ENCODE measurements at regions not wholly inside any gene's neighbourhood (a gene's known extent, or its start where the extent isn't known, plus 50 kb on each side); places are given as distances from the start of the nearest gene placed in this dataset.

DNA sequence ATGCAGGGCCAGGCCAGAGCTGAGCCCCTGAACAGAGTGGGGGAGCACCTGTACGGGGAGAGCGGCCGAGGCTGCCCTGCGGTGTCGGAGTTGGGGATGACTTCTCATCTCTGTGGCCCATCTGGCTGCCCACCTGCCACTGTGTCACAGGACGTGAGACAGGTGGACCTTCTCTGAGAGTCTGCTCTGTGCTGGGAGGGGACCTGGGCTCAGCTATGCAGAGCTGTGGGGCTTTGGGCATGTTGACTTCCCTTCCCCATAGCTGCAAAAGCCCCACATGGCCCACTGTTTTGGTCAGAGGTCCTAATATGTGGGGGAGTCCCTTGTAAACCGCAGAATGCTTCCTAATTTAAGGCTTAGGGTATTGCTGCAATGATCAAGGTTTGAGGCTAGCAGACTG, 68.0 kb upstream of the TRPM1 start:
- TF ChIP-seq CTCF (IDR thresholded peaks at IDR 0.05), result no peak

- TF ChIP-seq CTCF (IDR thresholded peaks at IDR 0.05), result no peak
Measured at GRCh38 chr15:31171731-31172130, 70.2 kb upstream of the TRPM1 start.

DNA sequence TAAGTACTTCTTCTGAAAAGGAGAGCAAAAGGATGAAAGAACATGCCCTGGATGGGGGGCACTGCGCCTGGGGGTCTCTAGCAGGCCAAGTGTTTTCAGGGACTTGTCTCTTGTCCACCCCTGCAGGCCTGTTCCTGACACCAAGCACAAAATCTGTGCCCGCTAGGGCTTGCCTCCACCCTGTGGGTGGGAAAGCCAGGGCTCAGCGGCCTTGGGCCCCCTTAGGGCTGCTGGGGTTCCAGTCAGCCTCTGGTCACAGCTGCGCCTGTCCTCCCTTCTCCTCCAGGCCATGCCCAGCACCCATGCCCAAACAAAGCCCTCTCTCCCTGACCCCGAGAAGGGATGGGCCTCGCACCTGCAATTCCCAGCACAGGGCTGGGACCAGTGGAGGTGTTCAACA, 71.1 kb upstream of the TRPM1 start:
- TF ChIP-seq CTCF (IDR thresholded peaks at IDR 0.05), result no peak

GRCh38 chr15:31173790-31174450, 72.4 kb upstream of the TRPM1 start:
- no peak for TF ChIP-seq CTCF (IDR thresholded peaks at IDR 0.05)

GRCh38 chr15:31175484-31175883, 74.0 kb upstream of the TRPM1 start:
- TF ChIP-seq CTCF (IDR thresholded peaks at IDR 0.05), result no peak

DNA sequence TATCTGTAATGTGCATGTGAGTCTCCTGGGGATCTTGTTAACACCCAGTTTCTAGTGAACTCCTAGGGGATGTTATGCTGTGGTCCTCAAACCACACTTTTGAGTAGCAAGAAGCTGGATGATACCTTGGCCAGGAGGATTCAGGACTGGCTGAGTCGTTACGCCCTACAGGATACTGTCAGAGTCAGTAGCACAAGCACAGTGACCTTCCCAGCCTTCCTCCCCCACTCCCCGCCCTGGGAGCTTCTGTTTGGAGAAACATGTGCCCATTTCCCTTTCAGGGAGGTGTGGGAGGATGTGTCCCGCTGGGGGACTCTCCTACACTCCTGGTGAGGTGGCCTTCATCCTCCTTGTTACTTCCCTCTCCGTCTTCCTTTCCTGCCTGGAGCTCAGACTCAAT, 76.4 kb upstream of the TRPM1 start:
- no peak for TF ChIP-seq CTCF (IDR thresholded peaks at IDR 0.05)

DNA sequence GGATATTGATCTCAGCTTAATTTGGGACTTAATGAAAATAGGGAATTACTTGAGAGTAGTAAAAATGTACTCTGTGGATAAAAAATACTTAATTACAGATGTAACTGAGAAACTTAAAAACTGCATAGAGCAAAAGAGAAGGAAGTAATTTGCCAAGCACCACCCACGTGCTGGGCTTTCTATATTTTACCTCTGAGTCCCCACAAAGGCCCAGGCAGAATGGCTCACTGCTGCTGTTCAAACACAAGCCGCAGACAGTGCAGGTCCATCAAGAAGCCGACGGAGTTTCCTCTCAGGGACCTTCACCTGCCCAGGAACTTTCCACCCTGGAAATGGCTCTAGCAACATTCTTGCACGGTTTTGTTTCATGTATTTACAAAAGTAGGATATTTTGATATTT, 77.2 kb upstream of the TRPM1 start:
- TF ChIP-seq CTCF (IDR thresholded peaks at IDR 0.05), result no peak

DNA sequence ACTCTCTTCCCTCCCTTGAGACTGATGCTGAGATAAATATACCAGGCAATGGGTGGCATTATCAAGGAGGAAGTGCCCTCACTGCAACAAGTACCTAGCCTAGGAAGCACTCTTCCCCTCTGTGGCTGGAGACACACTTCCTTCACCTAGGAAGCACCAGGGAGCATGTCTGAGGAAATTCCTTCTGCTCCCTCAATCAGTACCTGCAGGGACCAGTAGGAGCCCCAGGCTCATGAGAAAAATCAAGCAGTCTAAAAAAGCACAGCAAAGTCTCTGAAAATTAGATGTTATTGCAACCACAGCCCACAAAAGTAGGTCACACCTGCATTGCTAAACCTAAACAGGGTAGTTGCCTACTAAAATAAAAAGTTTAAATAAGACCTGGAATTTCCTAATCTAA, 78.2 kb upstream of the TRPM1 start:
- TF ChIP-seq CTCF (IDR thresholded peaks at IDR 0.05), result no peak

Measured in LNCAP (cell line).